Parathyroid adenoma (tissue), 2 donors: ENCODE measurements at regions not wholly inside any gene's neighbourhood (a gene's known extent, or its start where the extent isn't known, plus 50 kb on each side); places are given as distances from the start of the nearest gene placed in this dataset.

Source experiments
- H2AFZ ChIP-seq: fragments of 300-600 bp; sonication (generic); one replicate; pipeline ENCODE4 v1.7.0; 2017; ENCODE audit warnings: antibody characterized with exemption, mild to moderate bottlenecking
- H3K27ac ChIP-seq: fragments of 300-600 bp; sonication (generic); one replicate; pipeline ENCODE4 v1.7.0; 2017
- H3K27me3 ChIP-seq: fragments of 300-600 bp; sonication (generic); one replicate; pipeline ENCODE4 v1.7.0; 2017; ENCODE audit warnings: low read length; ENCODE audit not compliant: control insufficient read depth, insufficient read depth
- H3K36me3 ChIP-seq: fragments of 300-600 bp; sonication (generic); one replicate; pipeline ENCODE4 v1.7.0; 2017; ENCODE audit warnings: low read length; ENCODE audit not compliant: control insufficient read depth, insufficient read depth
- H3K4me1 ChIP-seq: fragments of 300-600 bp; sonication (generic); one replicate; pipeline ENCODE4 v1.7.0; 2017; ENCODE audit warnings: control low read depth
- H3K4me2 ChIP-seq: fragments of 300-600 bp; sonication (generic); one replicate; pipeline ENCODE4 v1.7.0; 2017; ENCODE audit warnings: low read length
- H3K4me3 ChIP-seq: fragments of 300-600 bp; sonication (generic); one replicate; pipeline ENCODE4 v1.7.0; 2017; ENCODE audit warnings: low read depth, low read length
- H3K79me2 ChIP-seq: fragments of 300-600 bp; sonication (generic); one replicate; pipeline ENCODE4 v1.7.0; 2017; ENCODE audit warnings: control low read depth
- H3K9ac ChIP-seq: fragments of 300-600 bp; sonication (generic); one replicate; pipeline ENCODE4 v1.7.0; 2017; ENCODE audit warnings: mild to moderate bottlenecking
- H3K9me3 ChIP-seq: fragments of 300-600 bp; sonication (generic); one replicate; pipeline ENCODE4 v1.7.0; 2017; ENCODE audit warnings: low read length; ENCODE audit not compliant: control insufficient read depth
- CTCF ChIP-seq: fragments of 300-600 bp; sonication (generic); IDR thresholded peaks from one replicate; pipeline ENCODE4 v1.7.0; 2017; ENCODE audit warnings: antibody characterized with exemption, mild to moderate bottlenecking
- donor health status: primary hyperparathyroidism.

GRCh38 chr2:239585422-239585821, 184.6 kb upstream of the HDAC4 start:
- no peak overlapping the region for H3K4me3 ChIP-seq
- H3K9me3 ChIP-seq = no peaks in the 10 kb centered on the region
- no peak overlapping the region for H3K4me2 ChIP-seq
- H2AFZ ChIP-seq = no peak overlapping the region
- H3K9ac ChIP-seq = no peak overlapping the region
- no peaks in the 10 kb centered on the region for H3K36me3 ChIP-seq
- no peaks in the 10 kb centered on the region for H3K4me1 ChIP-seq
- no peak for TF ChIP-seq CTCF
- no peaks in the 10 kb centered on the region for H3K27me3 ChIP-seq
- H3K79me2 ChIP-seq = no peaks in the 10 kb centered on the region
- H3K27ac ChIP-seq = no peak overlapping the region

- H3K9ac ChIP-seq = no peak overlapping the region
- TF ChIP-seq CTCF = no peak
Measured at GRCh38 chr2:239584986-239585385, 184.2 kb upstream of the HDAC4 start.

GRCh38 chr2:239583879-239584859, 183.3 kb upstream of the HDAC4 start:
- TF ChIP-seq CTCF = no peak
- no peaks in the 10 kb centered on the region for H3K4me1 ChIP-seq
- H3K4me2 ChIP-seq = no peak overlapping the region
- no peaks in the 10 kb centered on the region for H3K9me3 ChIP-seq
- no peak overlapping the region for H3K9ac ChIP-seq
- H3K27ac ChIP-seq = no peak overlapping the region
- H2AFZ ChIP-seq = no peak overlapping the region
- H3K36me3 ChIP-seq = no peaks in the 10 kb centered on the region
- H3K79me2 ChIP-seq = no peaks in the 10 kb centered on the region
- H3K4me3 ChIP-seq = no peak overlapping the region
- H3K27me3 ChIP-seq = no peaks in the 10 kb centered on the region

More at GRCh38 chr2:239584986-239585385, 184.2 kb upstream of the HDAC4 start:
- no peaks in the 10 kb centered on the region for H3K27me3 ChIP-seq
- H3K36me3 ChIP-seq = no peaks in the 10 kb centered on the region
- H3K4me1 ChIP-seq = no peaks in the 10 kb centered on the region
- no peak overlapping the region for H3K4me2 ChIP-seq
- no peaks in the 10 kb centered on the region for H3K79me2 ChIP-seq
- H3K9me3 ChIP-seq = no peaks in the 10 kb centered on the region
- H3K4me3 ChIP-seq = no peak overlapping the region
- no peak overlapping the region for H2AFZ ChIP-seq
- H3K27ac ChIP-seq = no peak overlapping the region

- no peak overlapping the region for H3K4me3 ChIP-seq
Measured at GRCh38 chr2:239583171-239583878, 182.5 kb upstream of the HDAC4 start.

More at GRCh38 chr2:239583171-239583878, 182.5 kb upstream of the HDAC4 start:
- no peaks in the 10 kb centered on the region for H3K4me1 ChIP-seq
- no peaks in the 10 kb centered on the region for H3K27me3 ChIP-seq
- H3K36me3 ChIP-seq = no peaks in the 10 kb centered on the region
- H3K27ac ChIP-seq = no peak overlapping the region
- H3K79me2 ChIP-seq = no peaks in the 10 kb centered on the region
- H3K4me2 ChIP-seq = no peak overlapping the region
- no peaks in the 10 kb centered on the region for H3K9me3 ChIP-seq
- TF ChIP-seq CTCF = no peak
- no peak overlapping the region for H3K9ac ChIP-seq
- no peak overlapping the region for H2AFZ ChIP-seq
